Hepatocyte (in vitro differentiated cells): ENCODE measurements at regions not wholly inside any gene's neighbourhood (a gene's known extent, or its start where the extent isn't known, plus 50 kb on each side); places are given as distances from the start of the nearest gene placed in this dataset.

ENCODE experiments used
- CTCF ChIP-seq: fragments of 200-600 bp; sonication (generic); IDR thresholded peaks from 2 replicates; pipeline ENCODE4 v1.5.1; 2016; ENCODE audit warnings: antibody characterized with exemption, mild to moderate bottlenecking; ENCODE audit not compliant: poor library complexity
- EZH2 ChIP-seq: fragments of 200-600 bp; sonication (generic); IDR thresholded peaks from 2 replicates; pipeline ENCODE4 v1.6.1; 2016; ENCODE audit warnings: antibody characterized with exemption, mild to moderate bottlenecking, borderline replicate concordance
- EZH2phosphoT487 ChIP-seq: fragments of 200-600 bp; sonication (generic); IDR thresholded peaks from one replicate; pipeline ENCODE4 v1.6.1; 2018; ENCODE audit warnings: antibody characterized with exemption, mild to moderate bottlenecking, low read depth, moderate library complexity; ENCODE audit not compliant: unreplicated experiment, severe bottlenecking

GRCh38 chr16:6428861-6429260, 903.8 kb upstream of the RBFOX1 start:
- TF ChIP-seq CTCF (no peak), EZH2 (no peak), EZH2phosphoT487 (no peak)
